Bronchial epithelial cell (primary cell): ENCODE measurements at regions not wholly inside any gene's neighbourhood (a gene's known extent, or its start where the extent isn't known, plus 50 kb on each side); places are given as distances from the start of the nearest gene placed in this dataset.

Experiments
- DNase-seq: peaks from one replicate; pipeline ENCODE4 v3.0.0-alpha.2; 2010; ENCODE audit warnings: low read depth
- FAIRE-seq: peaks from 2 replicates; lab custom pipeline; 2011; peaks lifted over from hg19 to GRCh38; lab: Jason Lieb, UNC
- H3K27me3 ChIP-seq: 2 replicates; pipeline ENCODE4 v1.5.1; 2011; ENCODE audit warnings: low read length; ENCODE audit not compliant: control insufficient read depth, insufficient read depth
- H3K36me3 ChIP-seq: 2 replicates; pipeline ENCODE4 v1.5.1; 2011; ENCODE audit warnings: low read length; ENCODE audit not compliant: control insufficient read depth, insufficient read depth
- H3K4me3 ChIP-seq: 2 replicates; pipeline ENCODE4 v1.5.1; 2011; ENCODE audit warnings: mild to moderate bottlenecking, low read depth, low read length, control low read depth
- TF ChIP-seq, protein P1 (sequence below): IDR thresholded peaks from 2 replicates; pipeline ENCODE4 v1.5.1; 2011; ENCODE audit warnings: mild to moderate bottlenecking, moderate library complexity, low read length, control low read depth, inconsistent platforms; ENCODE audit not compliant: insufficient read depth, severe bottlenecking

DNA sequence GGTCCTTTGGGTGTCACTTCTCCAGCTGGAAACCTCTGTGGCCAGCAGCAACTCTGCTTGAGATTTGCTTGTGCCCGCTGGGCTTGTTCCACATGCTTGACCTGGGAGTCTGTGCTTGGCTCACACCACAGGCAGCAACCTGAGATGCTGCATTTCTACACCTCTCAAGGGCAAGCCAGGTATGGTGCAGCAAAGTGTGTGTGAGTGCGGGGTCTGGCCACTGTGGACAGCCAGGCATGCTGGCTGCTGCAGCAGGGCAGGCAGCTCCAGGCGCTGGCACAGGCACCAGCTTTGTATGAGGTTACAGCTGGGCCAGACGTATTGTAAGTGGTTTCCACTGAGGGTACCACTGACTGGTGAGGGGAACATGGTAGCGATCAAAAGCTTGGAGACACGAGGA, 242.0 kb downstream of the PTGER3 start:
- TF ChIP-seq, protein P1, sequence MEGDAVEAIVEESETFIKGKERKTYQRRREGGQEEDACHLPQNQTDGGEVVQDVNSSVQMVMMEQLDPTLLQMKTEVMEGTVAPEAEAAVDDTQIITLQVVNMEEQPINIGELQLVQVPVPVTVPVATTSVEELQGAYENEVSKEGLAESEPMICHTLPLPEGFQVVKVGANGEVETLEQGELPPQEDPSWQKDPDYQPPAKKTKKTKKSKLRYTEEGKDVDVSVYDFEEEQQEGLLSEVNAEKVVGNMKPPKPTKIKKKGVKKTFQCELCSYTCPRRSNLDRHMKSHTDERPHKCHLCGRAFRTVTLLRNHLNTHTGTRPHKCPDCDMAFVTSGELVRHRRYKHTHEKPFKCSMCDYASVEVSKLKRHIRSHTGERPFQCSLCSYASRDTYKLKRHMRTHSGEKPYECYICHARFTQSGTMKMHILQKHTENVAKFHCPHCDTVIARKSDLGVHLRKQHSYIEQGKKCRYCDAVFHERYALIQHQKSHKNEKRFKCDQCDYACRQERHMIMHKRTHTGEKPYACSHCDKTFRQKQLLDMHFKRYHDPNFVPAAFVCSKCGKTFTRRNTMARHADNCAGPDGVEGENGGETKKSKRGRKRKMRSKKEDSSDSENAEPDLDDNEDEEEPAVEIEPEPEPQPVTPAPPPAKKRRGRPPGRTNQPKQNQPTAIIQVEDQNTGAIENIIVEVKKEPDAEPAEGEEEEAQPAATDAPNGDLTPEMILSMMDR: no peak
- DNase-seq: no peak
- Histone ChIP-seq H3K27me3 (no peaks in the 10 kb centered on the region), H3K4me3 (no peak overlapping the region), H3K36me3 (no peaks in the 10 kb centered on the region)
- no peak for FAIRE-seq

DNA sequence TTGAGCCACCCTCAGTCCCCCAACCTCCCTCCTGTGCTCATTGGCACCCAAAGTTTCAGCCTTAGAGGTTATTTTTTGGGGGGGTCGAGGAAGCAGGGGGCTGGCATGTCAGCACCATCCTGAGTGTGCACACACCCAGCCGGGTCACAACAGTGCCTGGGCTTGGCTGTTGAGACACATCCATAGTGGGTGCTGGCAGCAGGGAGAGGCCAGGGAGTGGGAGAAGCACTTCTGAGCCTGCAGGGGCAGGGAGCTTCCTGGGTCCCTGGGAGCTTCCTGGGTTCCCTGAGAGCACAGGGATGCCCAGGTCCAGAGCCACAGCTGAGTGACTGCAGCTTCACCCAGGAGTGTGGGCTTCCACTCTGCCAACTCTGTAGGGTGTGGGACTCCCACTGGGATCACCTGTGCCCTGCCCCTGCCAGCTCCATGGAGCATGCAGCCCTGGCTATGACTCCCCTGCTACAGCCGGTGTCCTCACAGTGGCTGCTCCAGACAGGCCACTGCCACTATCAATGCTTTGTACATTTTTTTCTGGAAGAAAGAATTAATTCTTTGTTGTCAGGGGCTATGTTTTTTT, 240.4 kb downstream of the PTGER3 start:
- no peak overlapping the region for H3K4me3 ChIP-seq
- no peaks in the 10 kb centered on the region for H3K36me3 ChIP-seq
- H3K27me3 ChIP-seq: no peaks in the 10 kb centered on the region
- TF ChIP-seq, protein P1: no peak
- FAIRE-seq (no peak), DNase-seq (no peak)

DNA sequence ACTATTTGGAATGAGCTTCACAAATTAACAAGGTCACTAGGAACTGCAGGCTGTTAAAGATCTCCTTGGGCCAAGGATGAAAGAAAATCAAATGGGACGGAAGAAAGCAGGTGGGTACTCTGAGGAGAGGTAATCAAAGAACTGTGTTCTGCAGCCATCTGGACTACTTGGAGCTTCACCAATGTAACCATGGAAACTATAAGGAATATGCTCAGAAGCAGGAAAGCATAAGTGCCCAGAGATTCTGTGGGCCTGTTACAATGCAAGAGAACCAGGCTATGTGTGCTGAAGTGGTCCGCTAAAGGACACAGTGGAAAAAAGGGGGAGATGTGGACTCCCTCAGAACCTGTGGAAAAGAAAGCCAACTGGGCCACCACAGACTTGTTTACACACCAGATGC, 238.5 kb downstream of the PTGER3 start:
- DNase-seq (no peak), FAIRE-seq (no peak)
- H3K27me3 ChIP-seq: no peaks in the 10 kb centered on the region
- no peak overlapping the region for H3K4me3 ChIP-seq
- TF ChIP-seq, protein P1: no peak
- no peaks in the 10 kb centered on the region for H3K36me3 ChIP-seq

DNA sequence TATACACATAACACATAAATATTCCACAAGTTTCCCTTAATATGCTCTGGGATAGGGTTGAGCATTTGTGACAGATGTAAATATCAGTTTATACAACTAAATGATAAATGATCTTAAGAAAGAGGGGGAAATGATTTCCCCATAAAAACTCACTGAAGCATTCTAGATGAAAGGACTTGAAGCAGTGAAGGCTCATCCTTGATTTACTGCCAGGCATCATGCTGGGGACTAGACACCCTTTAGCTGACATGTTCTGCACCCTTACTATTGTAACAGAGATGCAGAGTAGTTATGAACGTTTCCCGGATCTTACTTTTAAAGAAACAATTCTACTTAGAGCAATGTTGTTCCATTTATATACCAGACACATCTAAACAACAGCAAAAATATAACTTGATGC, 235.8 kb downstream of the PTGER3 start:
- DNase-seq (no peak), FAIRE-seq (no peak)
- H3K27me3 ChIP-seq: no peaks in the 10 kb centered on the region
- TF ChIP-seq, protein P1: no peak
- no peak overlapping the region for H3K4me3 ChIP-seq
- no peaks in the 10 kb centered on the region for H3K36me3 ChIP-seq

DNA sequence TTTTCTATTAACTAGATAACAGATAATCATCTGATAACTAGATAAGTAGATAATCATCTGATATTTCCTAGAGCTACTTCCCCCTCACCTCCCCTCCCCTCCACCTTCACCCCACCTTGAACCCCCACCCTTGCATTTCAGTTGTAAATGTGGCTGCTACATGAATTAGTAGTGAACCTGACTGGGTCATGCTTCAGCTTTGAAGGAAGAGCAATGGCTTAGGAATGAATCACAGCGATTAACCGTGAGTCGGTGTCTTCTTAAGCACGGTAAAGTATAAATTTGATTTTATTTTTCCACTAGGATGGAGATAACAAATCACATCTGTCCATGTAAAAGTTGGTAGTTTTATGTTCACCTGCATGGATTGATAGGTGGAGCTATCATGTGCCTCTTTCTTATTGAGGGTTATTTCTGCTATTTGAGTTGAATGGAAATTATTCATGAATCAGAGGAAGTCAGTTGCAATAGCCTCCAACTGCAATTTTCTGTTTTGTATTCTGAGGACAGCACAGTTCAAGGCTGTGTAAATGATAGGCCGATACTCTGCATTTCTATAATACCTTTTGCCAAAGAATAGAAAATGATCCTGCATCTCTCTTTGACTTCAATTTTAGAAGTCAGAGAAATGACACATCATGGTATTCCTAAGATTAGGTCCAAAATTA, 235.0 kb downstream of the PTGER3 start:
- Histone ChIP-seq H3K36me3 (no peaks in the 10 kb centered on the region), H3K27me3 (no peaks in the 10 kb centered on the region), H3K4me3 (no peak overlapping the region)
- FAIRE-seq (no peak), DNase-seq (no peak)
- TF ChIP-seq, protein P1: no peak
